ENCODE measurements at regions not wholly inside any gene's neighbourhood (a gene's known extent, or its start where the extent isn't known, plus 50 kb on each side); places are given as distances from the start of the nearest gene placed in this dataset.
"Not testable (repeated sequence)": the region's sequence is repeated elsewhere in the genome, so short reads cannot be mapped to it uniquely, and the experiment has no call there.

DNA sequence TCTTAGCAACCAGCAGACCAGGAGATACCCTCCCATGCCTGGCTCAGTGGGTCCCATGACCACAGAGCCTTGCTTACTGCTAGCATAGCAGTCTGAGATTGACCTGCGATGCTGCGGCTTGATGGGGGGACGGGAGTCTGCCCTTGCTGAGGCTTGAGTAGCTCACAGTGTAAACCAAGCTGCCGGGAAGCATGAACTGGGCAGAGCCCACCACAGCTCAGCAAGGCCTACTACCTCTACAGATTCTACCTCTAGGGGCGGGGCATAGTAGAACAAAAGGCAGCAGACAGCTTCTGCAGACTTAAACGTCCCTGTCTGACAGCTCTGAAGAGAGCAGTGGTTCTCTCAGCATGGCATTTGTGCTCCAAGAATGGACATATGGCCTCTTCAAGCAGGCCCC, 86.7 kb upstream of the OR4E1 start:
- not testable (repeated sequence) for TF ChIP-seq EGR1 (IDR thresholded peaks at IDR 0.05; ENCODE audit: low read depth in 2 of 2)
- TF ChIP-seq, protein P1, sequence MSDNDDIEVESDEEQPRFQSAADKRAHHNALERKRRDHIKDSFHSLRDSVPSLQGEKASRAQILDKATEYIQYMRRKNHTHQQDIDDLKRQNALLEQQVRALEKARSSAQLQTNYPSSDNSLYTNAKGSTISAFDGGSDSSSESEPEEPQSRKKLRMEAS (IDR thresholded peaks at IDR 0.05): not testable (repeated sequence)
- TF ChIP-seq, protein P2, sequence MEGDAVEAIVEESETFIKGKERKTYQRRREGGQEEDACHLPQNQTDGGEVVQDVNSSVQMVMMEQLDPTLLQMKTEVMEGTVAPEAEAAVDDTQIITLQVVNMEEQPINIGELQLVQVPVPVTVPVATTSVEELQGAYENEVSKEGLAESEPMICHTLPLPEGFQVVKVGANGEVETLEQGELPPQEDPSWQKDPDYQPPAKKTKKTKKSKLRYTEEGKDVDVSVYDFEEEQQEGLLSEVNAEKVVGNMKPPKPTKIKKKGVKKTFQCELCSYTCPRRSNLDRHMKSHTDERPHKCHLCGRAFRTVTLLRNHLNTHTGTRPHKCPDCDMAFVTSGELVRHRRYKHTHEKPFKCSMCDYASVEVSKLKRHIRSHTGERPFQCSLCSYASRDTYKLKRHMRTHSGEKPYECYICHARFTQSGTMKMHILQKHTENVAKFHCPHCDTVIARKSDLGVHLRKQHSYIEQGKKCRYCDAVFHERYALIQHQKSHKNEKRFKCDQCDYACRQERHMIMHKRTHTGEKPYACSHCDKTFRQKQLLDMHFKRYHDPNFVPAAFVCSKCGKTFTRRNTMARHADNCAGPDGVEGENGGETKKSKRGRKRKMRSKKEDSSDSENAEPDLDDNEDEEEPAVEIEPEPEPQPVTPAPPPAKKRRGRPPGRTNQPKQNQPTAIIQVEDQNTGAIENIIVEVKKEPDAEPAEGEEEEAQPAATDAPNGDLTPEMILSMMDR (IDR thresholded peaks at IDR 0.05; ENCODE audit: low read depth, low read length, missing input control): not testable (repeated sequence)

Measured in liver (tissue), 3 donors.